ENCODE measurements at regions not wholly inside any gene's neighbourhood (a gene's known extent, or its start where the extent isn't known, plus 50 kb on each side); places are given as distances from the start of the nearest gene placed in this dataset.

DNA sequence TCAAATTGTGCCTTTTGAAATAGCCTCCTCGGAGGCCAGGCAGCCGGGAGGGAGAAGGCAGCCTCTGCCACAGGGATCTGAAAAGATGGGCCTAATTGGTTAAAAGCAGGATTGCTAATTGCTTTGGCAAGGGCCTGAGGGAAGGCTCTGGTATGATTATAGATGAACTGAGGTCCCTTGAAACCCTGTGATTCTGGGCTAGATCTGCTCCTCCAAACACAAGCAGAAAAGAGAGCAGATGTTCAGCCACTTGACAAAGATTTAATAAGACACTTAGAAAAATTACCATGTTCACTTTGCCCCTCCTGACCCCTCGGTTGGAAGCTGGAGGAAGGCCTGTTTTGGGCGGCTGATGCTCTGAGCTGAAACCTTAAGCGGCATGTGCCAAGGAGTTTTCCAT lies 209.5 kb upstream of the MPHOSPH6 start:
- H3K36me3 Mint-ChIP-seq (ENCODE audit: low read depth) = no peaks in the 10 kb centered on the region
- H3K4me3 Mint-ChIP-seq = no peak overlapping the region
- intact Hi-C loops (cut with micrococcal nuclease) = no loop called here

DNA sequence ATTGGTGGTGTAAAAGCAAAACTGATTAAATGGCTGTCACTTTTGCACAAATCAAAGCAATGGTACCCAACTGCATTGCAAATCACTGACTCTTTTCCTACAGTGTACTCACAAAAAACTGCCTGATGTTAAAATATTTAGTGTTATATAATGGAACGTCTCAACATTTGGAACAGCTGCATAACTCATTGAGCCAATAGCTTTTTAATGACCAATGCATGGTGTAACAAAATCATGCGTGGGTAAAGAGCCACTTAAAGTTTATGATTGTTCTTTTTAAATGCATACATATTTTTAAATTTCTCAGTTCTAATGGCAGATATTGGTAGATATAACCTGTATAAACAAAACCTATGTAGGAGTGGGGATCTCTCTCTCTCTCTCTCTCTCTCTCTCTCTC lies 204.0 kb upstream of the MPHOSPH6 start:
- H3K27me3 Mint-ChIP-seq = no peaks in the 10 kb centered on the region
- H3K27ac Mint-ChIP-seq = no peak overlapping the region
- no peaks in the 10 kb centered on the region for H3K9me3 Mint-ChIP-seq
- no peak overlapping the region for H3K4me3 Mint-ChIP-seq
- no peaks in the 10 kb centered on the region for H3K36me3 Mint-ChIP-seq (ENCODE audit: low read depth)
- intact Hi-C loops (cut with micrococcal nuclease) = no loop called here
- H3K4me1 Mint-ChIP-seq (ENCODE audit: low read depth) = no peaks in the 10 kb centered on the region

More for the DNA sequence above, 209.5 kb upstream of the MPHOSPH6 start:
- no peak overlapping the region for H3K27ac Mint-ChIP-seq
- H3K27me3 Mint-ChIP-seq = no peaks in the 10 kb centered on the region
- no peaks in the 10 kb centered on the region for H3K9me3 Mint-ChIP-seq
- H3K4me1 Mint-ChIP-seq (ENCODE audit: low read depth) = no peaks in the 10 kb centered on the region

DNA sequence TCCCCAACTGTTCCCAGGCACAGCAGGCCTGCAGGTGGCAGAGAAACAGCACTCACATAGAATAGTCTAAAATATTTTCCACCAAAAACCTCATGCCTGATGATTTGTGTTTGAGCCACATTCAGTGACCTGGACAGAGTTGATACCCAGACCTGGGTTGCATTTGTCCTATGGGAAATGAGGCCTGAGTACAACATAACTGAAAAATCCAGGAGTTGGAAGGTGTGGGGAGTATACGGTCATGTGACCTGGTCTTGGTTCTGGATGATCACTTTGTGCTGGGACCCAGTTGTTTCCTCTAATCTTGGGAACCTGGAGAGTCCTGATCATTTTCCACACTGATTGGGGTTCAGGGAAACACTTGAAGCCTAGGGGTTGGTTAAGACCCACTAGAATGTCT lies 200.3 kb upstream of the MPHOSPH6 start:
- Mint-ChIP-seq H3K4me1 (ENCODE audit: low read depth) (no peaks in the 10 kb centered on the region), H3K9me3 (no peaks in the 10 kb centered on the region), H3K36me3 (ENCODE audit: low read depth) (no peaks in the 10 kb centered on the region), H3K4me3 (no peak overlapping the region), H3K27me3 (no peaks in the 10 kb centered on the region), H3K27ac (no peak overlapping the region)
- intact Hi-C loops (cut with micrococcal nuclease) = no loop called here

DNA sequence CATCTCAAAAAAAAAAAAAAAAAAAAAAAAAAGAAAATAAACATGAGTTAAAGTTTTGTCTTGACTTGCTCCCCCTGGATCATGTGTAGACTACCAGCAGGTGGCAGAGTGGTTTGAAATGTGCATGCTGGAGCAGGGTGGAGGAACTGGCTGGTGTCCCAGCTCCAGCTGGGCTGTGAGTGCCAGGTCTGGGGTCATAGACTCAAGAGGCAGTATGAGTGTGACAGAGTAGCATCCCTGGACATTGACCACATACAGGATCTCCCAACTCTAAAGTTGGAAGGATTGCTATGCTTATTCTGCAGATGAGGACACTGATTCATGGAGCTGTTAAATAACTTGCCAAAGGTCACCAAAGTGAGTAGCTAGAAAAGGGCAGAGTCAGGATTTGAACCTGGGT lies 198.0 kb upstream of the MPHOSPH6 start:
- Mint-ChIP-seq H3K36me3 (ENCODE audit: low read depth) (no peaks in the 10 kb centered on the region), H3K27ac (no peak overlapping the region)

DNA sequence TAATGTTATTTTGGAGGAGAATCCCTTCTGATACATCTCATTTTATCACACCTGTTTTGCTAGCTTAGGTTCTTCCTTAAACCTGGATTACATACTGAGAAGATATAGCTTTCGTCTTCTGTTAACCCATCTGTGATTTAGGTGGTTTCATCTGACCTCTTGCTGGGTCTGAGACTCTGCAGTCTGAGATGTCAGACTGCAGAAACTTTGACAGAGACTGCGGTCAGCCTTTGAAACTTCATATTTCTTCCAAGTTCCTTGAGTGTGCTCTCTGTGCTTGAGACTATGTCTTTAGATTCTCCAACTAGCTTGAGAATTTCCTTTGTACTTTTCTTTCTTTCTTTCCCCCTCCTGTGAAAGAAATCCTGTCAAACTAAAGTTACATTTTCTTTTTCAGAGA lies 196.4 kb upstream of the MPHOSPH6 start:
- Mint-ChIP-seq H3K27ac (no peak overlapping the region), H3K9me3 (no peaks in the 10 kb centered on the region), H3K4me1 (ENCODE audit: low read depth) (no peaks in the 10 kb centered on the region), H3K4me3 (no peak overlapping the region), H3K36me3 (ENCODE audit: low read depth) (no peaks in the 10 kb centered on the region), H3K27me3 (no peaks in the 10 kb centered on the region)
- intact Hi-C loops (cut with micrococcal nuclease) = no loop called here

More for the DNA sequence above, 198.0 kb upstream of the MPHOSPH6 start:
- H3K9me3 Mint-ChIP-seq = no peaks in the 10 kb centered on the region
- intact Hi-C loops (cut with micrococcal nuclease) = no loop called here
- no peaks in the 10 kb centered on the region for H3K4me1 Mint-ChIP-seq (ENCODE audit: low read depth)
- no peak overlapping the region for H3K4me3 Mint-ChIP-seq
- no peaks in the 10 kb centered on the region for H3K27me3 Mint-ChIP-seq

DNA sequence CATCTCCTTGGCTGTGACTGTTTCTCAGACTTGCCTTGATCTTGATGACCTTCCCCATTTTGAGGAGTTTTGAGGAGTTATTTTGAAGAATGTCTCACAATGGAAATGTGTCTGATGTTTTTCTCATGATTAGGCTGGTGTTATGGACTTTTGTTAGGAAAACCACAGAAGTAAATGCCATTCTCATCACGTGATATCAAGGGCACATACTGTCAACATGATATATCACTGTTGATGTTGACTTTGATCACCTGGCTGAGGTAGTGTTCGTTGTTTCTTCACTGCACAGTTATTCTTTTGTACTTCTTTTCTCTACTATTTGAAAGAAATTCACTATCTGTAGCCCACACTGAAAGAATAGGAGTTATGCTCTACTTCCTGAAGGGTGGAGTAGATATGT lies 194.7 kb upstream of the MPHOSPH6 start:
- H3K36me3 Mint-ChIP-seq (ENCODE audit: low read depth) = no peaks in the 10 kb centered on the region
- intact Hi-C loops (cut with micrococcal nuclease) = no loop called here
- no peak overlapping the region for H3K4me3 Mint-ChIP-seq
- H3K4me1 Mint-ChIP-seq (ENCODE audit: low read depth) = no peaks in the 10 kb centered on the region
- H3K9me3 Mint-ChIP-seq = no peaks in the 10 kb centered on the region
- no peaks in the 10 kb centered on the region for H3K27me3 Mint-ChIP-seq
- no peak overlapping the region for H3K27ac Mint-ChIP-seq

DNA sequence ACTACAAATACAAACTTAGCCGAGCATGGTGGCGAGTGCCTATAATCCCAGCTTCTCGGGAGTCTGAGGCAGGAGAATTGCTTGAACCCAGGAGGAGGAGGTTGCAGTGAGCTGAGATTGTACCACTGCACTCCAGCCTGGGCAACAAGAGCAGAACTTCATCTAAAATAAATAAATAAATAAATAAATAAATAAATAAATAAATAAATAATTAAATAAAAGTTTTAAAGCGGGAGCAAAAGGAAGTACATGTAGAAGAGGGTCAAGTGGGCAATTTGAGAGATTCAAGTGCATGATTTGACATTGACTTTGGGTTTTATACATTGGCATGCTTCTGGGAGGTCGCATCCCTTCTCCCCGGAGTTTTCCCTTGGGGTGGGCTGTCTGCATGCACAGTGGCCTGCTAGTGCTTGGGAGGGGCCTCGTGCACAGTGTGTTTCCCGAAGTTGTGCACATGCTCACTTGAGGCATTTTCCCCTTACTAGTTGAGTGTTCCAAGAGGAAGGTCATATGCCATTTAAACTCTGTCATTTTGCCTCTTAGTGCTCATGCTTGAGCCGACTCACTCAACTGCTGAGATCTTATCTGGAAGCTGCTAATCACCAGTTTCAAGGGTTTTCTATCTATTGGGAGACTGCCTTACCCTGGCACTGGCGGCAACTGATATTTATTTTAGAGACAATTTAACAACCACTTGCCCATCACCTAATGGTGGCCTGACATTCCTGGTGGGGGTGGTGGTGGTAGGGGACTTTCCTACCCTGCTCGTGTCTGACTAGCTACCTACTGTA lies 193.2 kb upstream of the MPHOSPH6 start:
- Mint-ChIP-seq H3K27ac (no peak overlapping the region), H3K4me1 (ENCODE audit: low read depth) (no peaks in the 10 kb centered on the region), H3K36me3 (ENCODE audit: low read depth) (no peaks in the 10 kb centered on the region), H3K9me3 (no peaks in the 10 kb centered on the region), H3K4me3 (no peak overlapping the region), H3K27me3 (no peaks in the 10 kb centered on the region)
- intact Hi-C loops (cut with micrococcal nuclease) = no loop called here

DNA sequence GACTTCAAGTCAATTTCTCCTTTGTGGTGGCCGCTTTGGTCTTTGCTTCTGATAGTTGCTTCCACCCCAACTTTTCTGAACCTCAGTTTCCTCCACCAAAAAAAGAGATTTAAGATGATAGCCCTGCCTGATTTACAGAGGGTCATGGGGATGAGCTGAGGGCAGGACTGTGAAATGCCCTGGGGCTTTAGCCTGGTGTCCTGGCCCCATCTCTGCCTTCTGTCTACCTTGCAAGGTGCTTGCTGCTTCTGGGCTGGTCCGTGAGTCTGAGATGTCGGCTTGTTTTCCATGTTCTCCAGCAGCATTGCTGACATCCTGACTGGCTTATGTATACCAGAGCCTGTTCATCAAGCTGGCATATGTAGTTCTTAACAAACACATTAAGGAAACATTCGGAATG lies 191.9 kb upstream of the MPHOSPH6 start:
- H3K9me3 Mint-ChIP-seq = no peaks in the 10 kb centered on the region
- no peaks in the 10 kb centered on the region for H3K4me1 Mint-ChIP-seq (ENCODE audit: low read depth)
- no peak overlapping the region for H3K4me3 Mint-ChIP-seq
- no peak overlapping the region for H3K27ac Mint-ChIP-seq
- H3K36me3 Mint-ChIP-seq (ENCODE audit: low read depth) = no peaks in the 10 kb centered on the region
- intact Hi-C loops (cut with micrococcal nuclease) = no loop called here
- H3K27me3 Mint-ChIP-seq = no peaks in the 10 kb centered on the region

DNA sequence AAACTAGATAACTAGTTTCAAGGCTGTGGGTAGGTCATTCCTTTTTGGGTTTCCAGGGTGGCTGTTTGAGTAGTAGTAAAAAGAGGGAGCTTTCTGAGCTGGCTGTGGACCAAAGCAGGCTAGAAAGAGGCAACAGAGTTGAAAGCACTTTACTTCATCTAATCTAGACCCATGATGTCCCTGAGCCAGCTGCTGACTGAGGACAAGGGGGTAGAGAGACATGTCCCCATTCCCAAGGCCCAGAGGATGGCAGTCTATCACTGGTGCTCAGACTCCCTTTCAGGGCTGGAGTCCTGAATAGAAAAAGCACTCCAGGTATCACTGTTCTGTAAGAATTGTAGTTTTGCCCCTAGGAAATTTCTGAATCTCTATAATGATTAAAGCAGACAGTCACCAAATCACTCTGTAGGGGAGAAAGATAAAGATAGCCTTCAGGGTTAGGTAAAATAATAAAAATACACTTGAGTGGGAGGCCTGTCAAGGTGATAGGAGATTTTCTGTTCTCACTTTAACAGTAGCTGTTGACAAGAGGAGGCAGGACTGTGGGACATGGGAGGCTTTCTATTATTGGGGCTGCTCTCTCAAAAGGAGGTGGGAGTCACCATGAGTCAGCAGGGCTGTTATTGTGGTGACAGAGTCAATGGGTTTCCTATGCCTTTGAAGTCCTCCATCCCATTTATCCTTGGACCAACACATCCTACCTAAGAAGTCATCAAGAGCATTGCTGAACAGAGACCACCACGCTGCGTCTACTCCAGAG lies 190.2 kb upstream of the MPHOSPH6 start:
- intact Hi-C loops (cut with micrococcal nuclease) = no loop called here
- Mint-ChIP-seq H3K27ac (no peak overlapping the region), H3K9me3 (no peaks in the 10 kb centered on the region), H3K27me3 (peaks cover 1% of the 10 kb centered on the region), H3K4me1 (ENCODE audit: low read depth) (no peaks in the 10 kb centered on the region), H3K36me3 (ENCODE audit: low read depth) (no peaks in the 10 kb centered on the region), H3K4me3 (no peak overlapping the region)

DNA sequence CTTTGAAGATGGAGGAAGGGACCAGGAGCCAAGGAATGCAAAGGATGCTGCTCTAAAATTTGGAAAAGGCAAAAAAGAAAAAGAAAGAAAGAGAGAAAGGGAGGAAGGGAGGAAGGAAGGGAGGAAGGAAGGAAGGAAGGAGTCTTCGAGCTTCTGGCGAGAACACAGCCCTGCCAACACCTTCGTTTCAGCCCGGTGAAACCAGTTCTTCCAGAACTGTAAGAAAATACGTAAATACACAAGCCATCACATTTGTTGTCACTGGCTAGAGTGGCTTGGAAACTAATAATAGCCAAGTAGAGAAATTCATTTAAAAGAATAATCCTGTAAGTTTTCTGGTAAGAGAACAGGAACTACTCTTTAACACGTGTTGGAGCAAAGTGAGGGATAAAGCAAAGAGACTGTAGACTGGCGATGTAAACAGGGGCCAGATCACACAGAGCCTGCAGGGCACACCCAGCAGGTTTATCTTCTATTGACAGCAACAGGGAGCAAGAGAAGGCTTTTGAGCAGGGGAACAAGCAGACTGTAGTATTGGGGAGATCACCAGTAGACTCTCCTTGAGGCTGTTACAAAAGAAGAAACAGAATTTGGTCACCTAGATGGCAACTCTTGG lies 188.7 kb upstream of the MPHOSPH6 start:
- Mint-ChIP-seq H3K36me3 (ENCODE audit: low read depth) (no peaks in the 10 kb centered on the region), H3K27ac (no peak overlapping the region), H3K27me3 (peaks cover 1% of the 10 kb centered on the region), H3K4me1 (ENCODE audit: low read depth) (no peaks in the 10 kb centered on the region), H3K4me3 (no peak overlapping the region), H3K9me3 (no peaks in the 10 kb centered on the region)
- intact Hi-C loops (cut with micrococcal nuclease) = no loop called here

DNA sequence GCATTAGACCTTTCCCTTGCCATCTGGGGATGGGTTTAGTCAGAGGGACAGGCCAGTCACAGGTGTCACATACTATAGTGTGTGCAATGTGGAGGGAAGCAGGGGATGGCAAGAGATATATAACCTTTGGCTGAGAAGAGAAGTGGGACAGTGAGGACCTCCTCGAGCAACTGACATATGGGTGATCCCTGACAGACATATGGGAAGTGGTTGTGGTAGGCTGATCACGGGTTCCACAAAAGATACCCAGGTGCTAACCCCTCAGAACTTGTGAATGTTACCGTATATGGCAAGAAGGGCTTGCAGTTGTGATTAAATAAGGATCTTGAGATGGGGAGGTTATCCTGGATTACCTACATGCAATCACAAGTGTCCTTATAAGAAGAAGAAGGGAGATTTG lies 188.1 kb upstream of the MPHOSPH6 start:
- Mint-ChIP-seq H3K27ac (no peak overlapping the region), H3K36me3 (ENCODE audit: low read depth) (no peaks in the 10 kb centered on the region), H3K9me3 (no peaks in the 10 kb centered on the region), H3K4me1 (ENCODE audit: low read depth) (no peaks in the 10 kb centered on the region), H3K4me3 (no peak overlapping the region), H3K27me3 (peaks cover 1% of the 10 kb centered on the region)
- intact Hi-C loops (cut with micrococcal nuclease) = no loop called here

DNA sequence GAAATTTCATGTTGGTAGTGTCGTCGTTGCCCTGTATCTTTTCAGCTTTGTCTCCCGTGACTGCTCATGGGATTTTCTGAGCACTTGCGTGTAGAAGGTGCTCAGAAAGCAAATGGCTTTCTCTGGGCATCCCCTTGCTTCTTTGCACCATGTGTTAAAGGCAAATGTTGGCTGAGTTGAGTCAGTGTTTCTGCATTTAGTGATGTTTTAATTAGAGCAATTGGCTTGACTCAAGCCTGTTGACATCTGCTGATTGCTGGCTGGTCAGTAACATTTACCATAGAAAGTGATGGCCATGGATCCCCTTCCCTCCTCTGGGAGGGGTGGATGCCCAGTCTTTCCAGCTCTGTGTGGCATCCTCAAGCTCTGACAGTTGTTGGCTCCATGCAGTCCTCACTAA lies 187.2 kb upstream of the MPHOSPH6 start:
- no peak overlapping the region for H3K27ac Mint-ChIP-seq

DNA sequence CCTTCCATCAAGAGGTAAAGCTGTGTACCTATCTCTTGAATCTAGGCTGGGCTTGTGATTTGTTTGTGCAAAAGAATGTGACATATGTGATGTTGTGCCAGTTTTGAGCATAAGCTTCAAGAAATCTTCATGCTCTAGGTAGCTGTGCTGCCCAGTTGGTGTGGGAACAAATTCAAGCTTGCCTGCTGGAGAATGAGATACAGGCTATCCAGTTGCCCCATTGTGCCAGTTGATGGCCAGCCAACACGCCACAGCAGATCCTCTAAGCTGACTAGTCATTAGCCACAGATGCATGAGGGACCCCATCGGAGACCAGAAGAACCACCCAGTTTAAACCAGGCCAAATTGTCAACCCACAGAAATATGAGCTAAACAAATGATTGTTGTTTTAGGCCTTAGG lies 180.5 kb upstream of the MPHOSPH6 start:
- Mint-ChIP-seq H3K27ac (no peak overlapping the region), H3K9me3 (no peaks in the 10 kb centered on the region), H3K27me3 (peaks cover 3% of the 10 kb centered on the region), H3K4me1 (ENCODE audit: low read depth) (no peaks in the 10 kb centered on the region), H3K4me3 (no peak overlapping the region), H3K36me3 (ENCODE audit: low read depth) (no peaks in the 10 kb centered on the region)
- intact Hi-C loops (cut with micrococcal nuclease) = no loop called here

More for the DNA sequence above, 187.2 kb upstream of the MPHOSPH6 start:
- intact Hi-C loops (cut with micrococcal nuclease) = no loop called here
- Mint-ChIP-seq H3K9me3 (no peaks in the 10 kb centered on the region), H3K36me3 (ENCODE audit: low read depth) (no peaks in the 10 kb centered on the region), H3K4me1 (ENCODE audit: low read depth) (no peaks in the 10 kb centered on the region), H3K4me3 (no peak overlapping the region), H3K27me3 (peaks cover 1% of the 10 kb centered on the region)

DNA sequence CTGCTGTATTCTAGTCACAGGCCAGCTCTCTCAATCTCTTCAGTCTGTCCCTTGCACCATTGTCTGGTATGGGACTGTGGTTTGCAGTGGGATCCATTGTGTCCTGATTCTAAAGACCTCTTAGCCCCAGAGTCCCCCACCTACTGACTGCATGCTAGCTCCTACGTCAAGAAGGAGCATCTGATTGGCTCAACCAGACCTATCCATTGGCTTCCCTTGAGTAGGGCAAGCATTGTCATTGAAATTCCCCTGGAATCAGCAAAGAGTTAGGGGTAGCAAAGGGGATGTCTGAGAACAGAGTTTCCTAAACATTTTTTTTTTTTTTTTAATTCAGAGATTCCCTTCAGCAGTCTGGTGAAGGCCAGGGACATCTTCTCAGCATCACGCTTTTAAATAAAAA lies 175.3 kb upstream of the MPHOSPH6 start:
- Mint-ChIP-seq H3K36me3 (ENCODE audit: low read depth) (no peaks in the 10 kb centered on the region), H3K4me3 (no peak overlapping the region), H3K4me1 (ENCODE audit: low read depth) (no peaks in the 10 kb centered on the region), H3K9me3 (no peaks in the 10 kb centered on the region), H3K27me3 (peaks cover 4% of the 10 kb centered on the region), H3K27ac (no peak overlapping the region)
- intact Hi-C loops (cut with micrococcal nuclease) = no loop called here
